GM13977 (cell line): ENCODE measurements at regions not wholly inside any gene's neighbourhood (a gene's known extent, or its start where the extent isn't known, plus 50 kb on each side); places are given as distances from the start of the nearest gene placed in this dataset.

Experiments used
- DNase-seq: peaks from one replicate; pipeline ENCODE4 v3.0.0; 2012; ENCODE audit warnings: low spot score
- CTCF ChIP-seq: IDR thresholded peaks from 2 replicates; pipeline ENCODE4 v1.5.1; 2012; ENCODE audit warnings: mild to moderate bottlenecking, control low read depth; ENCODE audit not compliant: insufficient read depth; ENCODE audit errors: extremely low read depth, missing control alignments
- in situ Hi-C: fragments of 300-500 bp; cut with MboI; formaldehyde crosslinking; loops from one replicate; pipeline ENCODE4 v1.12.0; 2022; ENCODE audit warnings: low sequenced_read_pairs, low pct_unique_long_range_greater_than_20kb, mixed read lengths, inconsistent platforms; ENCODE audit not compliant: unreplicated experiment

- in situ Hi-C loops: no loop called here
- DNase-seq: no peak
- peak; percentile 17 for TF ChIP-seq CTCF
These were observed 155.8 kb upstream of the TANK start for GRCh38 chr2:161004379-161004778.

- no peak for TF ChIP-seq CTCF
- in situ Hi-C loops: no loop called here
- no peak for DNase-seq
These were observed 155.1 kb upstream of the TANK start for GRCh38 chr2:161005170-161005569.

- TF ChIP-seq CTCF: no peak
- in situ Hi-C loops: no loop called here
- DNase-seq: no peak
These were observed 151.9 kb upstream of the TANK start for GRCh38 chr2:161008311-161008710.

GRCh38 chr2:161010503-161011015 is 149.7 kb upstream of the TANK start:
- TF ChIP-seq CTCF: no peak
- in situ Hi-C loops: no loop called here
- no peak for DNase-seq

- DNase-seq: no peak
- in situ Hi-C loops: no loop called here
- no peak for TF ChIP-seq CTCF
These were observed 142.3 kb upstream of the TANK start for GRCh38 chr2:161017780-161018470.

- in situ Hi-C loops: no loop called here
- no peak for TF ChIP-seq CTCF
- DNase-seq: no peak
These were observed 140.9 kb upstream of the TANK start for GRCh38 chr2:161019311-161019710.
